MG63 (cell line): ENCODE measurements at regions not wholly inside any gene's neighbourhood (a gene's known extent, or its start where the extent isn't known, plus 50 kb on each side); places are given as distances from the start of the nearest gene placed in this dataset.

ENCODE experiments used
- DNase-seq: peaks from one replicate; pipeline ENCODE4 v3.0.0-alpha.2; 2020
- H3K27me3 ChIP-seq: fragments of 250-450 bp; sonication (Bioruptor Pico); 2 replicates; pipeline ENCODE4 v1.5.1; 2020; ENCODE audit warnings: mild to moderate bottlenecking, moderate library complexity
- H3K36me3 ChIP-seq: fragments of 250-450 bp; sonication (Bioruptor Pico); 2 replicates; pipeline ENCODE4 v1.5.1; 2020; ENCODE audit warnings: mild to moderate bottlenecking, moderate library complexity
- H3K4me3 ChIP-seq: fragments of 250-450 bp; sonication (Bioruptor Pico); 2 replicates; pipeline ENCODE4 v1.5.1; 2020; ENCODE audit warnings: mild to moderate bottlenecking, moderate library complexity
- H3K9me3 ChIP-seq: fragments of 250-450 bp; sonication (Bioruptor Pico); 2 replicates; pipeline ENCODE4 v1.5.1; 2020; ENCODE audit warnings: mild to moderate bottlenecking, moderate library complexity

GRCh38 chr10:28250782-28251181 lies 52.1 kb downstream of the MPP7 start:
- no peak for DNase-seq
- no peaks in the 10 kb centered on the region for H3K9me3 ChIP-seq
- no peaks in the 10 kb centered on the region for H3K36me3 ChIP-seq
- H3K27me3 ChIP-seq: no peaks in the 10 kb centered on the region
- no peak overlapping the region for H3K4me3 ChIP-seq

- DNase-seq: no peak
- no peak overlapping the region for H3K4me3 ChIP-seq
- H3K36me3 ChIP-seq: no peaks in the 10 kb centered on the region
- H3K27me3 ChIP-seq: no peaks in the 10 kb centered on the region
- no peaks in the 10 kb centered on the region for H3K9me3 ChIP-seq
These were observed 52.5 kb downstream of the MPP7 start for GRCh38 chr10:28250358-28250757.

GRCh38 chr10:28249512-28249911 lies 53.4 kb downstream of the MPP7 start:
- no peak for DNase-seq

GRCh38 chr10:28248092-28248491 lies 54.8 kb downstream of the MPP7 start:
- no peaks in the 10 kb centered on the region for H3K27me3 ChIP-seq
- H3K36me3 ChIP-seq: no peaks in the 10 kb centered on the region
- DNase-seq: no peak
- no peak overlapping the region for H3K4me3 ChIP-seq
- H3K9me3 ChIP-seq: no peaks in the 10 kb centered on the region

More at GRCh38 chr10:28249512-28249911, 53.4 kb downstream of the MPP7 start:
- no peak overlapping the region for H3K4me3 ChIP-seq
- H3K27me3 ChIP-seq: no peaks in the 10 kb centered on the region
- no peaks in the 10 kb centered on the region for H3K36me3 ChIP-seq
- H3K9me3 ChIP-seq: no peaks in the 10 kb centered on the region

GRCh38 chr10:28246023-28246422 lies 56.8 kb downstream of the MPP7 start:
- DNase-seq: no peak
- H3K36me3 ChIP-seq: no peaks in the 10 kb centered on the region
- H3K27me3 ChIP-seq: no peaks in the 10 kb centered on the region
- no peak overlapping the region for H3K4me3 ChIP-seq
- H3K9me3 ChIP-seq: no peaks in the 10 kb centered on the region

GRCh38 chr10:28243923-28244322 lies 58.9 kb downstream of the MPP7 start:
- H3K9me3 ChIP-seq: no peaks in the 10 kb centered on the region
- H3K36me3 ChIP-seq: no peaks in the 10 kb centered on the region
- H3K27me3 ChIP-seq: no peaks in the 10 kb centered on the region
- no peak for DNase-seq
- H3K4me3 ChIP-seq: no peak overlapping the region

- DNase-seq: no peak
- Histone ChIP-seq H3K27me3 (no peaks in the 10 kb centered on the region), H3K9me3 (no peaks in the 10 kb centered on the region), H3K36me3 (no peaks in the 10 kb centered on the region), H3K4me3 (no peak overlapping the region)
These were observed 60.2 kb downstream of the MPP7 start for GRCh38 chr10:28242555-28243204.

GRCh38 chr10:28241741-28242399 lies 61.0 kb downstream of the MPP7 start:
- Histone ChIP-seq H3K27me3 (no peaks in the 10 kb centered on the region), H3K4me3 (no peak overlapping the region; the same call in 1 of the 2 replicates), H3K9me3 (no peaks in the 10 kb centered on the region), H3K36me3 (no peaks in the 10 kb centered on the region)
- DNase-seq: peak; percentile 15

- no peak for DNase-seq
- Histone ChIP-seq H3K4me3 (no peak overlapping the region), H3K27me3 (no peaks in the 10 kb centered on the region), H3K9me3 (no peaks in the 10 kb centered on the region), H3K36me3 (no peaks in the 10 kb centered on the region)
These were observed 62.5 kb downstream of the MPP7 start for GRCh38 chr10:28240400-28240799.

GRCh38 chr10:28236591-28236990 lies 66.3 kb downstream of the MPP7 start:
- Histone ChIP-seq H3K36me3 (no peaks in the 10 kb centered on the region), H3K9me3 (no peaks in the 10 kb centered on the region; the same call in 1 of the 2 replicates), H3K27me3 (no peaks in the 10 kb centered on the region), H3K4me3 (no peak overlapping the region)
- DNase-seq: no peak

- Histone ChIP-seq H3K9me3 (no peaks in the 10 kb centered on the region), H3K27me3 (no peaks in the 10 kb centered on the region), H3K4me3 (no peak overlapping the region), H3K36me3 (no peaks in the 10 kb centered on the region)
- DNase-seq: no peak
These were observed 82.1 kb downstream of the MPP7 start for GRCh38 chr10:28220811-28221210.

- DNase-seq: no peak
- H3K9me3 ChIP-seq: no peaks in the 10 kb centered on the region
These were observed 83.6 kb downstream of the MPP7 start for GRCh38 chr10:28219251-28219650.

GRCh38 chr10:28217848-28218247 lies 85.0 kb downstream of the MPP7 start:
- Histone ChIP-seq H3K4me3 (0 out of 2 replicates have a peak overlapping the region, but pooled peaks have one; percentile 10), H3K9me3 (no peaks in the 10 kb centered on the region), H3K36me3 (no peaks in the 10 kb centered on the region), H3K27me3 (no peaks in the 10 kb centered on the region)
- peak; percentile 4 for DNase-seq

More at GRCh38 chr10:28219251-28219650, 83.6 kb downstream of the MPP7 start:
- Histone ChIP-seq H3K27me3 (no peaks in the 10 kb centered on the region), H3K4me3 (no peak overlapping the region), H3K36me3 (no peaks in the 10 kb centered on the region)

GRCh38 chr10:28215930-28216329 lies 86.9 kb downstream of the MPP7 start:
- H3K9me3 ChIP-seq: no peaks in the 10 kb centered on the region
- H3K27me3 ChIP-seq: no peaks in the 10 kb centered on the region
- H3K36me3 ChIP-seq: no peaks in the 10 kb centered on the region
- DNase-seq: no peak
- H3K4me3 ChIP-seq: no peak overlapping the region

- Histone ChIP-seq H3K4me3 (no peak overlapping the region), H3K9me3 (no peaks in the 10 kb centered on the region), H3K36me3 (no peaks in the 10 kb centered on the region), H3K27me3 (no peaks in the 10 kb centered on the region)
- no peak for DNase-seq
These were observed 88.6 kb downstream of the MPP7 start for GRCh38 chr10:28214219-28214618.

- no peak for DNase-seq
- no peaks in the 10 kb centered on the region for H3K27me3 ChIP-seq
- H3K9me3 ChIP-seq: peaks cover 2% of the 10 kb centered on the region; the same call in 1 of the 2 replicates
- no peaks in the 10 kb centered on the region for H3K36me3 ChIP-seq
- H3K4me3 ChIP-seq: no peak overlapping the region
These were observed 91.1 kb downstream of the MPP7 start for GRCh38 chr10:28211759-28212158.

- Histone ChIP-seq H3K36me3 (no peaks in the 10 kb centered on the region), H3K27me3 (no peaks in the 10 kb centered on the region), H3K9me3 (peaks cover 4% of the 10 kb centered on the region; the same call in 1 of the 2 replicates), H3K4me3 (no peak overlapping the region)
- DNase-seq: no peak
These were observed 95.1 kb downstream of the MPP7 start for GRCh38 chr10:28207799-28208198.

- peaks cover 4% of the 10 kb centered on the region; the same call in 1 of the 2 replicates for H3K9me3 ChIP-seq
- no peak overlapping the region for H3K4me3 ChIP-seq
- H3K27me3 ChIP-seq: no peaks in the 10 kb centered on the region
- no peaks in the 10 kb centered on the region for H3K36me3 ChIP-seq
- peak; percentile 71 for DNase-seq
These were observed 99.9 kb downstream of the MPP7 start for GRCh38 chr10:28202941-28203352.
